MM.1S (cell line): ENCODE measurements at regions not wholly inside any gene's neighbourhood (a gene's known extent, or its start where the extent isn't known, plus 50 kb on each side); places are given as distances from the start of the nearest gene placed in this dataset.

ENCODE experiments used
- CTCF ChIP-seq: fragments of 300-600 bp; sonication (generic); IDR thresholded peaks from 2 replicates; pipeline ENCODE4 v1.5.1; 2016; ENCODE audit warnings: antibody characterized with exemption, low read length, mixed read lengths
- EZH2 ChIP-seq: fragments of 300-600 bp; sonication (generic); optimal IDR thresholded peaks from 2 replicates; pipeline ENCODE3; 2017; ENCODE audit warnings: low read depth, mild to moderate bottlenecking, antibody characterized with exemption, low read length, mixed read lengths
- EZH2phosphoT487 ChIP-seq: fragments of 300-600 bp; sonication (generic); IDR thresholded peaks from 2 replicates; pipeline ENCODE4 v1.6.1; 2018; ENCODE audit warnings: antibody characterized with exemption, low read length

GRCh38 chr13:80483157-80483556 is 142.2 kb upstream of the SPRY2 start:
- TF ChIP-seq CTCF, result no peak
- TF ChIP-seq EZH2, result no peak
- TF ChIP-seq EZH2phosphoT487, result no peak
